Aorta (tissue), 5 donors: ENCODE measurements at regions not wholly inside any gene's neighbourhood (a gene's known extent, or its start where the extent isn't known, plus 50 kb on each side); places are given as distances from the start of the nearest gene placed in this dataset.

Source experiments
- ATAC-seq: fragments of 200-7000 bp; cut with Tn5 transposase; one replicate; pipeline ENCODE4 v1.9.1; 2022; ENCODE audit warnings: moderate library complexity; ENCODE audit not compliant: low FRiP score
- DNase-seq, 2 donors: peaks; one replicate each; pipeline ENCODE4 v3.0.0-alpha.2; 2020
- H3K27ac ChIP-seq, 2 donors: one replicate each; pipeline ENCODE4 v1.5.1; 2013; ENCODE audit warnings: low read length in 2 of 2, mild to moderate bottlenecking in 2 of 2, moderate library complexity in 2 of 2, control low read depth in 1 of 2, inconsistent platforms in 1 of 2, low read depth in 1 of 2
- H3K27me3 ChIP-seq, 2 donors: one replicate each; pipeline ENCODE4 v1.6.1; 2013; ENCODE audit warnings: control low read depth in 1 of 2, low read length in 1 of 2, mild to moderate bottlenecking in 1 of 2, moderate library complexity in 1 of 2; ENCODE audit not compliant: insufficient read depth in 2 of 2, control insufficient read depth in 1 of 2
- H3K36me3 ChIP-seq, 2 donors: one replicate each; pipeline ENCODE4 v1.6.1; 2013; ENCODE audit warnings: control low read depth in 1 of 2, low read length in 1 of 2, mild to moderate bottlenecking in 1 of 2; ENCODE audit not compliant: insufficient read depth in 2 of 2, control insufficient read depth in 1 of 2
- H3K4me1 ChIP-seq, 2 donors: one replicate each; pipeline ENCODE4 v1.6.1; 2013; ENCODE audit warnings: low read length in 2 of 2, control low read depth in 1 of 2, mild to moderate bottlenecking in 1 of 2, moderate library complexity in 1 of 2; ENCODE audit not compliant: insufficient read depth in 2 of 2, control insufficient read depth in 1 of 2
- H3K4me3 ChIP-seq, 2 donors: one replicate each; pipeline ENCODE4 v1.5.1; 2013; ENCODE audit warnings: low read length in 2 of 2, control low read depth in 1 of 2, mild to moderate bottlenecking in 1 of 2
- H3K9me3 ChIP-seq: one replicate; pipeline ENCODE4 v1.6.1; 2013; ENCODE audit warnings: mild to moderate bottlenecking, low read length; ENCODE audit not compliant: control insufficient read depth
- WGBS, 2 donors: extraction: QIAGEN DNeasy Blood & Tissue Kit; methylation state at CpG; one replicate each; pipeline ENCODE4 v1.1.7; 2013; 5-methylcytosine and 5-hydroxymethylcytosine counted together
- intact Hi-C, 2 donors: fragments of 100-400 bp; cut with DNase I; formaldehyde crosslinking; loops; one replicate each; pipeline versions ENCODE4 v1.14.2 to v1.15.0; 2022
- donor health status: healthy with polysubstance abuse.
- donor health status: Bipolar disorder and iron deficiency.
- donor health status: DM: no; HTN: no; CAD: no.
- donor health status: DM: no; HTN: no; CAD: no.
- donor health status: DM: yes; HTN: yes; CAD: no.

GRCh38 chr3:194931347-194931746, 245.7 kb downstream of the FAM43A start:
- intact Hi-C loops = loop anchor here in 1 of 2 donors (5.0 kb wide), 1 partner anchor 46 kb away; no protein-coding TSS in a partner anchor
- no peak overlapping the region for H3K27ac ChIP-seq

GRCh38 chr3:194931865-194932264, 246.2 kb downstream of the FAM43A start:
- 90 to 97% methylated on average over 2 of the region's 2 CpGs for WGBS, 2 donors
- ATAC-seq = no peak
- intact Hi-C loops = loop anchor here in 1 of 2 donors (5.0 kb wide), 1 partner anchor 45 kb away; no protein-coding TSS in a partner anchor

More at GRCh38 chr3:194931347-194931746, 245.7 kb downstream of the FAM43A start:
- H3K36me3 ChIP-seq = no peaks in the 10 kb centered on the region
- H3K4me3 ChIP-seq = no peak overlapping the region
- ATAC-seq = no peak
- DNase-seq = no peak
- 49 to 54% methylated on average over 4 of the region's 4 CpGs for whole genome bisulfite sequencing, 2 donors
- no peaks in the 10 kb centered on the region for H3K27me3 ChIP-seq
- H3K9me3 ChIP-seq = peaks cover 2% of the 10 kb centered on the region
- peaks cover 2 to 3% of the 10 kb centered on the region in 2 donors for H3K4me1 ChIP-seq

GRCh38 chr3:194933465-194933864, 247.8 kb downstream of the FAM43A start:
- Histone ChIP-seq H3K9me3 (peaks cover 2% of the 10 kb centered on the region), H3K27ac (no peak overlapping the region), H3K4me3 (no peak overlapping the region), H3K36me3 (no peaks in the 10 kb centered on the region), H3K4me1 (peaks cover 2 to 3% of the 10 kb centered on the region in 2 donors), H3K27me3 (no peaks in the 10 kb centered on the region)
- DNase-seq = no peak
- ATAC-seq = no peak
- intact Hi-C loops = loop anchor here in 1 of 2 donors (5.0 kb wide), 1 partner anchor 44 kb away; no protein-coding TSS in a partner anchor
- 95 to 98% methylated on average over 5 of the region's 5 CpGs for WGBS, 2 donors

More at GRCh38 chr3:194931865-194932264, 246.2 kb downstream of the FAM43A start:
- H3K9me3 ChIP-seq = peaks cover 2% of the 10 kb centered on the region
- H3K27me3 ChIP-seq = no peaks in the 10 kb centered on the region
- DNase-seq = no peak
- H3K4me1 ChIP-seq = peaks cover 2 to 3% of the 10 kb centered on the region in 2 donors
- H3K4me3 ChIP-seq = no peak overlapping the region
- H3K27ac ChIP-seq = no peak overlapping the region
- H3K36me3 ChIP-seq = no peaks in the 10 kb centered on the region

GRCh38 chr3:194935061-194935460, 249.4 kb downstream of the FAM43A start:
- DNase-seq = peak in 1 of 2 donors; percentile 76
- H3K36me3 ChIP-seq = no peaks in the 10 kb centered on the region
- no peak for ATAC-seq

GRCh38 chr3:194935632-194936470, 250.2 kb downstream of the FAM43A start:
- Histone ChIP-seq H3K4me1 (peaks cover 0 to 1% of the 10 kb centered on the region in 2 donors), H3K27ac (no peak overlapping the region), H3K9me3 (peaks cover 2% of the 10 kb centered on the region), H3K27me3 (no peaks in the 10 kb centered on the region), H3K36me3 (no peaks in the 10 kb centered on the region), H3K4me3 (no peak overlapping the region)
- intact Hi-C loops = no loop called here
- 89 to 90% methylated on average over 10 of the region's 10 CpGs for WGBS, 2 donors
- DNase-seq (no peak), ATAC-seq (no peak)

More at GRCh38 chr3:194935061-194935460, 249.4 kb downstream of the FAM43A start:
- H3K27me3 ChIP-seq = no peaks in the 10 kb centered on the region
- H3K4me3 ChIP-seq = no peak overlapping the region
- H3K9me3 ChIP-seq = peaks cover 2% of the 10 kb centered on the region
- peaks cover 2 to 3% of the 10 kb centered on the region in 2 donors for H3K4me1 ChIP-seq
- no peak overlapping the region for H3K27ac ChIP-seq
- WGBS, 2 donors = 89 to 92% methylated on average over 4 of the region's 4 CpGs
- intact Hi-C loops = no loop called here

GRCh38 chr3:194936659-194937058, 251.0 kb downstream of the FAM43A start:
- no peak overlapping the region for H3K4me3 ChIP-seq
- WGBS, 2 donors = 71 to 83% methylated on average over 4 of the region's 4 CpGs
- H3K36me3 ChIP-seq = no peaks in the 10 kb centered on the region
- no peak overlapping the region for H3K27ac ChIP-seq
- H3K4me1 ChIP-seq = no peaks in the 10 kb centered on the region
- H3K9me3 ChIP-seq = peaks cover 2% of the 10 kb centered on the region
- ATAC-seq = no peak
- H3K27me3 ChIP-seq = no peaks in the 10 kb centered on the region
- no peak for DNase-seq
- intact Hi-C loops = no loop called here

GRCh38 chr3:194937144-194937543, 251.5 kb downstream of the FAM43A start:
- no peak for DNase-seq
- H3K9me3 ChIP-seq = peaks cover 2% of the 10 kb centered on the region
- no peaks in the 10 kb centered on the region for H3K36me3 ChIP-seq
- no peak for ATAC-seq
- H3K4me1 ChIP-seq = no peaks in the 10 kb centered on the region
- H3K4me3 ChIP-seq = no peak overlapping the region
- no peaks in the 10 kb centered on the region for H3K27me3 ChIP-seq
- no peak overlapping the region for H3K27ac ChIP-seq
- intact Hi-C loops = no loop called here
- WGBS, 2 donors = 85 to 98% methylated on average over 5 of the region's 5 CpGs

GRCh38 chr3:194937882-194938321, 252.2 kb downstream of the FAM43A start:
- no peak for DNase-seq

More at GRCh38 chr3:194937882-194938321, 252.2 kb downstream of the FAM43A start:
- Histone ChIP-seq H3K4me3 (no peak overlapping the region), H3K36me3 (no peaks in the 10 kb centered on the region), H3K9me3 (peaks cover 2% of the 10 kb centered on the region), H3K4me1 (no peaks in the 10 kb centered on the region), H3K27ac (no peak overlapping the region), H3K27me3 (no peaks in the 10 kb centered on the region)
- intact Hi-C loops = no loop called here
- no peak for ATAC-seq
- WGBS, 2 donors = 97 to 99% methylated on average over 7 of the region's 7 CpGs
